ENCODE measurements at regions not wholly inside any gene's neighbourhood (a gene's known extent, or its start where the extent isn't known, plus 50 kb on each side); places are given as distances from the start of the nearest gene placed in this dataset.
"Not testable (repeated sequence)": the region's sequence is repeated elsewhere in the genome, so short reads cannot be mapped to it uniquely, and the experiment has no call there.

GRCh38 chr17:37859451-37859850, 64.8 kb upstream of the TBC1D3K start:
- DNase-seq = no peak

DNA sequence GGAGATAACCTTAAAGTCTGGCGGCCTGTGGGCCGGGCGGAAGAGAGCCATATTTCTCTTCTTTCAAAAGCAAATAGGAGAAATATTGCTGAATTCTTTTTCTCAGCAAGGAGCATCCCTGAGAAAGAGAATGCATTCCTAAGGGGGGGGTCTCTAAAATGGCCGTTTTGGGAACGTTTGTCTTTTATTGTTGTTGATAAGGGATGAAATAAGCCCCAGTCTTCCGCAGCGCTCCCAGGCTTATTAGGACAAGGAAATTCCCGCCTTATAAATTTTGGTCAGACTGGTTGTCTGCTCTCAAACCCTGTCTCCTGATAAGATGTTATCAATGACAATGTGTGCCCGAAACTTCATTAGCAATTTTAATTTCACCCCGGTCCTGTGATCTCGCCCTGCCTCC, 65.8 kb upstream of the TBC1D3K start:
- not testable (repeated sequence) for DNase-seq

DNA sequence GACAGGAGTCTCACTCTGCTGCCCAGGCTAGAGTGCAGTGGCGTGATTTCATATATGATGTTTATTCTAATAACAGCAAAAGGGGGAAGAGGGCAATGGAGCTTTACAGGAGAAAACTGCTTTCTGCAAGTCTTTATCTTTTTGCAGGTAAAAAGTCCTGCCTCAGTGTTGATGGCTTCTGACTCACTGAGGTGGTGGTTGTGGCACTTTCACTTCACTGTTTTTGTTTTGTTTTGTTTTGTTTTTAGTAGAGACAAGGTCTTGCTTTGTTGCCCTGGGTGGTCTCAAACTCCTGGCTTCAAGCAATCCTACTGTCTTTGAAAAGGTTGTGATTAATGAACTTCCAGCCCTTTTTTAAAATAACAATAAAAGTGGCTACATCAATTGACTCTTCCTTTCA, 68.0 kb upstream of the TBC1D3K start:
- no peak for DNase-seq

DNA sequence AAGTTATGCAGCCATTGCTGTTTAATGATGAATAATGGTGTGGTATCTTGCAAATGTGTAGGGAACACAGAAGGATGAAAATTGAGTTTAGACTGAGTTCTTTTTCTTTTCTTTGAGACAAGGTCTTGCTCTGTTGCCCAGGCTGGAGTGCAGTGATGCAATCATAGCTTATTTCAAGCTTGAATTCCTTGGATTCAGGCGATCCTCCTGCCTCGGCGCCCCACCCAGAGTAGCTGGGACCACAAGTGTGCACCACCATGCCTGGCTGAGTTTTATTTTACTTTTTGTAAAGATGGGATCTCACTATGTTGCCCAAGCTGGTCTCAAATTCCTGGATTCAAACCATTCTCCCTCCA, 74.6 kb upstream of the TBC1D3K start:
- no peak for DNase-seq

GRCh38 chr17:37848690-37849616, 75.3 kb upstream of the TBC1D3K start:
- no peak for DNase-seq

- no peak for DNase-seq
Observed at GRCh38 chr17:37847811-37848331, 76.3 kb upstream of the TBC1D3K start.

DNA sequence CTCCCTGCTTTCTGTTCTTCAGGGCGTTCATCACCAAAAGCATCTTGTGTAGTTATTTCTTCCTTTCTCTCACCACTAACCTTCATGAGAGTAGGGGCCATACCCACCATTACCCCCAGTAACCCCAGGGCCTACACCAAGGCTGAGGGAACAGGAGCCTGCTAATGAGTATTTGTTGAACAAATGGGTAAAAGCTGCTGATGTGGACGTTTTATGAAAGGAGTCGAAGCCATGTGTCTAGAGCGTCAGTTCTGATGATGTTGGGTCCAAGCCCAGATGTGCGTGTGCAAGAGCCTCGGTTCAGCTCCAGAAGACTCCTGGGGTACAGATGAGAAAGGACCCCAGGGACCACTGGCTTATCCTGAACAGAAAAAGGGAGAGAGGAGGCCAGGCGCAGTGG, 77.1 kb upstream of the TBC1D3K start:
- DNase-seq = no peak

GRCh38 chr17:37844977-37845293, 79.3 kb upstream of the TBC1D3K start:
- DNase-seq = no peak

DNA sequence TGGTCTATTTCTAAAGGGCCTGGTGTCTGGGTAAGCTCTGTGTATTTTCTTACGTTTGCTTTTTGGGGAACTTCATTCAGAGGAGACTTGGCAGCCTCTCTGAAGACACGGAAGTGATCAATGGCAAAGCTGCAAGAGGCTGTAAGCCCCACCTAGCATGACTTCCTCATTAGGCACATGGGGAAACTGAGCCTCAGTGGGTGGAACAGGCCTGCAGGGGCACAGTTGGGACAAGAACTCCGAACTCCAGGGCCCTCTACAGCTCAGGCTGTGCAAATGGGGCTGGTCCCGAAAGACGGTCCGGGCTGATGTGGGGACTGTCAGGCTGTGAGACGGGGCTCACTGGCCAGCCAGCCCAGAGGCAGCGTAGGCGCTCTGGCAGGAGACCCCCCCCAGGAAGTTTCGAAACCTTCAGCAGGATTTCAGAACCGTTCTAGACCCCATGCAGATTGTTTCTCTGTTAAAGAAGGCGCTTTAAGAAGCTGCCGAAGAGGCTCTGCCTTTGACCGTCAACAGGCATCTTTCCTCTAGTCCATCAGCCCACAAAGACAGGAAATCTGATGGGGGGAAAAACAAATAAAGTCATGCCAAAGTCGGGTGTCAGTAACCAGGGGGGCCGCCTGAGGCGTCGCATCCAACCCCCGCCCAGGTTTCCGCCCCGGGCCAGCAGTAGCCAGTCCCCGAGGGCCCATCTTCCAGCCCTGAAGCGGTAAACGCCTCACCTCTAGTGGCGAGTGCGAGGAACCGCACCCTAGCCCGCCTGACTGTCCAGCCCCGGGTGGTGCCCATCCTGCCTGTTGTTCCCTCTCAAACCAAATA, 79.8 kb upstream of the TBC1D3K start:
- peak; percentile 42 for DNase-seq

DNA sequence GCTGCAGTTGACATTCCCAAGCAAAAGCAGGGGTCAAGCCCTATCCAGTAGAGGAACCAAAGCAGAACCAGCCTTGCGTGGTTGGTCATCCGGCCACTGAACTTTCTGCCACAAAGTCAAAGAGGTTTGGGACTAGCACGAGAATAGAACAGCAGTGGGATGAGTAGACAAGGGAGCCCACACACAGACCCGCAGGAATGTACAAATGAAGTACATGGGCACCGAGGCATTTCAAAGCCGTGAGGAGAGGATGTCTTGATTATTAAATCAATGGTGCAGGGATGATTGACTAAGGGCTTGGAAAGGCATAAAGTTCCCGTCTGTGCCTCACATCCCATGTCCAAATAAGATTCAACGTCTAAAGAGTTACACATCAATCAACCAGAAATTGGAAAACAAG, 81.8 kb upstream of the TBC1D3K start:
- DNase-seq = no peak

DNA sequence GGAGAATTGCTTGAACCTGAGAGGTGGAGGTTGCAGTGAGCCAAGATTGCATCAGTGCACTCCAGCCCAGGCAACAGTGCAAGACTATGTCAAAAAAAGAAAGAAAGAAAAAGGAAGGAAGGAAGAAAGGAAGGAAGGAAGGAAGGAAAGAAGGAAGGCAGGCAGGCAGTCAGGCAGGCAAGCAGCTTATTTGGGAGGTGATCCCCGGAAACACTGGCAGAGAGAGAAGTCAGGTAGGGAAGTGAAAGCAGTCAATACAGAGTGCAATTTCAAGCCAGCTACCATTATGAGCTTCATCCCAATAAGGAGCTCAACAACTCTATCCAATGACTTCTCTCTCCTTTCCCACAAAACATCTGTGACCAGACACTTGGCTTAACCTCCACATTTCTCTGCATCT, 83.0 kb upstream of the TBC1D3K start:
- DNase-seq = no peak

DNA sequence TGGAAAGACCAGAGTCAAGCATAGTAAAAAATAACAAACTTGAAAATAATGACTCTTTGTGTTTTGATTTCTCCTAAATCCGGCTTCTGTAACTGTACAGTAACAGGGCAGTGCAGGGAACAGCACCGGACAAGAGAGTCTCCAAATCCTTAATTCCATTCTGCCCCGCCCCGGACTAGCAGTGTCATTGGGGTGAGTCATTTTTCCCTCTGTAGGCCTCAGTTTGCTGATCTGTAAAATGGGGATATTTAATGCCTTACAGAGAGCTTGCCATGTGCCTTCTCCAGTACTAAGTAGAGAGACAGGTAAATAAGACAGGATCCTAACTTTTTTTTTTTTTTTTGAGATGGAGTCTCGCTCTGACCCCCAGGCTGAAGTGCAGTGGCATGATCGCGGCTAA, 83.6 kb upstream of the TBC1D3K start:
- no peak for DNase-seq

DNA sequence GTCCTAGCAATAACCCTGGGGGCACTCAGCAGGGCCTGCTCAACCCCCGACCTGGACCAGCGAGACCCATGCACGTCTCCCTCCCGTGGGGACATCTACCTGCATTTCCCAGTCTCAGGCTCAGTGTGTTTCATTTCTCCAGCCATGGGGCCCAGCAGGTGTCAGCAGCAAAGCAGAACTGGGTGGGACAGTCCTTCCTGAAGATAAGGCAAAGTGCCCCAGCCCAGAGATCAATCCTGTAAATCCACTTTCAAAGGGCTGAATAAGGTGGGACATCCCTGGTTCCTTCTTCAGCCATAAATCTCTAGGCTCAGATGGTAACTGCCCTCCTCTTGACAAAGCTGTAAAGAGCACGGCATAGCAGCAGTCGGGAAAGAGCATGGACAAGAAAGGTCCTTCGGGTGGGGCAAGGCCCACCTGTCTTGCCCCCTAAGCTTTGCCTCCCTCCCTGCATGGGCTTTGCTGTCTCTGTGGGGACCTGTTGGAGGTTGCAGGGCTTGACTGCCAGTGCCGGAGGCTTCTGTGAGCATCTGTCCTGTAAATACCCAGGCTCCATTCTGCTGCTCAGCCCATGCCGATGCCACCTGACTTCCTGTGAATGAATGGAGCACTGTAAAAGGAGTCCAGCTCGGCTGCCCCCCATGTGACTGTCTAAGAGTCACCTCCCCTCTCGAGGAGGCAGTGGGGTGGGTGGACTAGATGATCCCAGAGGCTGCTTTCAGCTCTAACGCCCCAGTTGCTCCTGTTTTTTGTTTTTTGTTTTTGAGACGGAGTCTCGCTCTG, 84.8 kb upstream of the TBC1D3K start:
- DNase-seq = no peak

- DNase-seq = no peak
Observed at GRCh38 chr17:37838276-37838675, 85.9 kb upstream of the TBC1D3K start.

GRCh38 chr17:37836593-37836992, 87.6 kb upstream of the TBC1D3K start:
- no peak for DNase-seq

- DNase-seq = no peak
Observed at GRCh38 chr17:37834168-37834567, 89.3 kb upstream of the HNF1B start.

DNA sequence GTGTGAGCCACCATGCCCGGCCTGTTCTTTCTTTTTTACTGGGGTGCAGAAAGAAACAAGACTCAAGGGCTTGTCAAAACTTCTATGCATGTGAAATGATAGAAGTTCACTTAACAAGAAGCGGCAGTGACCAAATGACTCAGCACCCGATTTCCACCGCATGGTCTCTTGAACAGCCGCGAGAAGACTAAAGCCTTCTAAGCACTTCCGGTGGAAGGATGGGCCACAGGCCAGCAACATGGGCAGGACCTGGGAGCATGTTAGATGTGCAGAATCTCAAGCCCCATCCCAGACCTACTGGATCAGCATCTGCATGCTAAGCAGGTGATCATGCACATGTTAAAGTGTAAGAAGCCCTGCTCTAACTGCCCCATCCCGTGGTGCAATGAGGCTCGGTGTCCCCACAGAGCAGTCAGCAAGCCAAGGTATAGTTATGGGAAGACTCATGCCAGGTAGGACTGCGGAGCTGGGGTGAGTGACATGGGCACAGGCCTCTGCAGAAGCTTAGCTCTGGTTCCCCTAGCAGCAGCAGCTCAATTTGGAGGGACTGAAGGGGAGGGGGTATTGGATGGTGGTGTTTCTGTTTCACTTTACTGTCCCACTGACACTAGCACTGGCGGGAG, 88.5 kb upstream of the HNF1B start:
- DNase-seq = no peak

GRCh38 chr17:37831986-37832385, 87.1 kb upstream of the HNF1B start:
- DNase-seq = no peak

DNA sequence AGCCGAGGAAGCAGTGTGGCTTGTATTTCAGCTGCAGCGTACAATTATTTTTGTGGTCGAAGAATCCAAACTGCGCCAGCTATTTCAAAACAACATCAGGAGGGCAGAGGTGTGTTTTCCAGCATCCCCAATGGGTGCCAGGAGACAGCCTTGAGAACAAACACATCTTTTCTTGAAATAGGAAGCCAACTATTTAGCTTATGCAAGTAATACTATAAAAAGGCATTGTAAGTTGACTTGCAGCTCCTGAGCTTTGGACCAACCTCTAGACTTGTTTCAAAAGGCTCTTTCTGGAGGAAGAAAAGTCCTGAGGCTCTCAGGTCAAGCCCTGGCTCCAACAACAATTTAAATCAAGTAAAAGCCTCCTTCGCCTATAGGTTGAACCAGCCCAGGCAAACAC, 86.6 kb upstream of the HNF1B start:
- DNase-seq = no peak

DNA sequence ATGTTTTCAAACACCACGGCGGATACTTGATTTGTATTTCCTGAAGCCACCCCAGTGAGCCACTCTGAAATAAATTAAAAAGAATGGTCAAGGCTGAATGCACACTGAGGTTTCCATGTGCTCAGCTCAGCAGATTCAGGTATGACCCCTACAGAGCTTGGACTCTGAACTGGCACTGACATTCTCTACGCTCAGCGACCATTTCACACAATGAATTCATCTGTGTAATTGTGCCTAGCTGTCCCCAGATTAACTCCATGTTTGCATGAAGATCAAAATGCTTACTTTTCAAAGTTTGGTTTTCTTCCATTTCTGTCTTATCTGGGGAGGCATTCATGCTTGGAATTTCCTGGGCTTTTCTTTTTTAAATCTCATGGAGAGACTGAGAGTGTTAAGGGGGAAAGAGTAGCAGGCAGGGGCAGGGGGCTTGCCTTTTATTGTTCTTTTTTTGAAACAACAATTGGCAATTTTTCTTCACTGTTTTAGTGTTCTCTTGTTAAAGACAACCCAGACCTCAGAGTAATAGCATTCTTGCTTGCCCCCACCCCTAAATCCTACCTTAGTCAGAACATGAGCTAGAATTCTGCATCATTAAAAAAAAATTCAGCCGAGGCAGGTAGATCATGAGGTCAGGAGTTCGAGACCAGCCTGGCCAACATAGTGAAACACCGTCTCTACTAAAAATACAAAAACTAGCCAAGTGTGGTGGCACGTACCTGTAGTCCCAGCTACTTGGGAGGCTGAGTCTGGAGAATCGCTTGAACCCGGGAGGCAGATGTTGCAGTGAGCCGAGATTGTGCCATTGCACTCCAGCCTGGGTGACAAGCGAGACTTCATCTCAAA, 85.5 kb upstream of the HNF1B start:
- no peak for DNase-seq

DNA sequence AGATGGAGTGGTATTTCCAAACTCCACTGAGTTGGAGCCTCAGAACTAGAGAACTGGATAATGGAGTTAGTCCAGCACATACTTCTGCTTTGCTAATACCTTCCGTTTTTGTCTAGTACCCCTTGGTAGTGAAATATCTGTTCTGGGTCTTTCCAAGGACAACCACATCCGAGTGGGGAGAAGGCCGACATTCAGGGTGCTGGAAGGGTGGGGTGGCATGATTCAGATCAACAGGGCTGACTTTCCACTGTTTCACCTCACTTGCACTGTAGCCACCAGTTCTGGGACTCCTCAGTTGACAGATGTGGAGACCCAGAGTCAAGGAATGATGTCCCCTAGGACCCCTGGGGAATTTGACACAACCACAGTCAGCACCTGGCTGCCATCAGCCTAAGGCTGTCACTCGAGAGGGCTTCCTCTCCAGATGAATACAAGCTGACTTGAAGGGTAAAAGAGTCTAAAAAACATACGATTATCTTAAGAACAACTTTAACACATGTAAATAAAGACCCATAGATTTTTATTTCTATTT, 84.8 kb upstream of the HNF1B start:
- DNase-seq = no peak
